Prostate gland (tissue), 2 donors: ENCODE measurements at regions not wholly inside any gene's neighbourhood (a gene's known extent, or its start where the extent isn't known, plus 50 kb on each side); places are given as distances from the start of the nearest gene placed in this dataset.

ENCODE experiments used
- DNase-seq: peaks from one replicate; pipeline ENCODE4 v3.0.0-alpha.2; 2019; ENCODE audit warnings: low spot score
- H3K27ac ChIP-seq, 2 donors: fragments of 200-600 bp; sonication (generic); 2 replicates each; pipeline ENCODE4 v1.5.1; 2017 to 2019
- H3K27me3 ChIP-seq: fragments of 200-600 bp; sonication (generic); replicated peaks from 2 replicates; pipeline ENCODE4 v1.5.1; 2019; ENCODE audit not compliant: insufficient read depth
- H3K36me3 ChIP-seq, 2 donors: fragments of 200-600 bp; sonication (generic); 1 replicate in 1 of 2; 2 replicates in 1 of 2; pipeline versions ENCODE4 v1.5.1 to v1.8.1; 2017 to 2019
- H3K4me1 ChIP-seq: fragments of 200-600 bp; sonication (generic); replicated peaks from 2 replicates; pipeline ENCODE4 v1.5.1; 2019
- H3K4me3 ChIP-seq, 2 donors: fragments of 200-600 bp; sonication (generic); 2 replicates each; pipeline ENCODE4 v1.5.1; 2017 to 2019
- H3K9me3 ChIP-seq: fragments of 200-600 bp; sonication (generic); 2 replicates; pipeline ENCODE4 v1.5.1; 2017
- POLR2A ChIP-seq: fragments of 450-650 bp; IDR thresholded peaks from one replicate; pipeline ENCODE4 v1.6.1; 2016; ENCODE audit warnings: antibody characterized with exemption, mild to moderate bottlenecking
- POLR2AphosphoS5 ChIP-seq: sonication (generic); formaldehyde crosslinking; IDR thresholded peaks from one replicate; pipeline ENCODE4 v1.6.1; 2017; ENCODE audit warnings: antibody characterized with exemption
- WGBS: methylation state at CpG from one replicate; pipeline ENCODE4 v1.1.5; 2018; 5-methylcytosine and 5-hydroxymethylcytosine counted together
- intact Hi-C: fragments of 100-400 bp; cut with DNase I; formaldehyde crosslinking; loops from one replicate; pipeline ENCODE4 v1.14.2; 2022
- TF ChIP-seq, protein P1 (sequence below), 4 experiments: fragments of 200-600 bp in 2 of 4; fragments of 450-650 bp in 2 of 4; sonication (generic) in 2 of 4; IDR thresholded peaks; 1 replicate in 3 of 4; 2 replicates in 1 of 4; pipeline ENCODE4 v1.5.1; 2016 to 2019; ENCODE audit warnings: antibody characterized with exemption in 4 of 4, mild to moderate bottlenecking in 2 of 4, moderate library complexity in 2 of 4

DNA sequence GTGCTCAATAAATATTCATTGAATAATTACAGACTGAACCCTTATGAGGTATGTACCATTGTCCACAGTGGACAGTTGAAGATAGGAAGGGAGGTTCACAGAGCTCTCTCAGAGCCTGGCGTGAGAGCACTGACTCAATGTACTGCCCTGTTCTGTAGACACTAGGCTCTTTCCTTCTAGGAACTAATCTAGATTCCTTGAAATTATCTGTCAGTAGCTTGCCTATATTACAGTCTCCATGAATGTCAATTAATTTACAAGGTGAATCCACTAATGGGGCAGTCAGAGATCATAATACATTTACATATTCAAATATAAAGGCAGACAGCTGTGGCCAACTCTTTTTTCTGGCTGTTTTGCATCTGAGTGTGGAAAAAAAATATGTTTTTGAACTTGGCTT lies 251.2 kb upstream of the SALL1 start:
- Histone ChIP-seq H3K4me1 (no peaks in the 10 kb centered on the region), H3K36me3 (no peaks in the 10 kb centered on the region), H3K4me3 (no peak overlapping the region), H3K27me3 (peaks cover 2% of the 10 kb centered on the region), H3K9me3 (no peaks in the 10 kb centered on the region), H3K27ac (no peak overlapping the region)
- intact Hi-C loops, result no loop called here
- DNase-seq, result no peak
- WGBS, result 95% methylated on average over 1 of the region's 1 CpG
- no peak for TF ChIP-seq POLR2AphosphoS5
- no peak for TF ChIP-seq POLR2A
- TF ChIP-seq, protein P1, sequence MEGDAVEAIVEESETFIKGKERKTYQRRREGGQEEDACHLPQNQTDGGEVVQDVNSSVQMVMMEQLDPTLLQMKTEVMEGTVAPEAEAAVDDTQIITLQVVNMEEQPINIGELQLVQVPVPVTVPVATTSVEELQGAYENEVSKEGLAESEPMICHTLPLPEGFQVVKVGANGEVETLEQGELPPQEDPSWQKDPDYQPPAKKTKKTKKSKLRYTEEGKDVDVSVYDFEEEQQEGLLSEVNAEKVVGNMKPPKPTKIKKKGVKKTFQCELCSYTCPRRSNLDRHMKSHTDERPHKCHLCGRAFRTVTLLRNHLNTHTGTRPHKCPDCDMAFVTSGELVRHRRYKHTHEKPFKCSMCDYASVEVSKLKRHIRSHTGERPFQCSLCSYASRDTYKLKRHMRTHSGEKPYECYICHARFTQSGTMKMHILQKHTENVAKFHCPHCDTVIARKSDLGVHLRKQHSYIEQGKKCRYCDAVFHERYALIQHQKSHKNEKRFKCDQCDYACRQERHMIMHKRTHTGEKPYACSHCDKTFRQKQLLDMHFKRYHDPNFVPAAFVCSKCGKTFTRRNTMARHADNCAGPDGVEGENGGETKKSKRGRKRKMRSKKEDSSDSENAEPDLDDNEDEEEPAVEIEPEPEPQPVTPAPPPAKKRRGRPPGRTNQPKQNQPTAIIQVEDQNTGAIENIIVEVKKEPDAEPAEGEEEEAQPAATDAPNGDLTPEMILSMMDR (IDR thresholded peaks at IDR 0.05), result no peak

GRCh38 chr16:51401673-51402072 lies 250.6 kb upstream of the SALL1 start:
- intact Hi-C loops, result no loop called here
- 97% methylated on average over 2 of the region's 2 CpGs for WGBS
- peaks cover 2% of the 10 kb centered on the region for H3K27me3 ChIP-seq
- H3K4me3 ChIP-seq, result no peak overlapping the region
- H3K27ac ChIP-seq, result no peak overlapping the region
- H3K36me3 ChIP-seq, result no peaks in the 10 kb centered on the region
- no peaks in the 10 kb centered on the region for H3K4me1 ChIP-seq
- DNase-seq, result no peak
- TF ChIP-seq POLR2AphosphoS5, result no peak
- TF ChIP-seq POLR2A, result no peak
- TF ChIP-seq, protein P1 (IDR thresholded peaks at IDR 0.05), result no peak
- H3K9me3 ChIP-seq, result no peaks in the 10 kb centered on the region

GRCh38 chr16:51399908-51400670 lies 249.0 kb upstream of the SALL1 start:
- no peaks in the 10 kb centered on the region for H3K9me3 ChIP-seq
- H3K36me3 ChIP-seq, result no peaks in the 10 kb centered on the region
- WGBS, result 91% methylated on average over 5 of the region's 5 CpGs
- H3K27me3 ChIP-seq, result peaks cover 2% of the 10 kb centered on the region
- no peaks in the 10 kb centered on the region for H3K4me1 ChIP-seq
- DNase-seq, result no peak
- H3K4me3 ChIP-seq, result no peak overlapping the region
- no peak overlapping the region for H3K27ac ChIP-seq
- intact Hi-C loops, result no loop called here
- TF ChIP-seq, protein P1 (IDR thresholded peaks at IDR 0.05), result no peak
- no peak for TF ChIP-seq POLR2AphosphoS5
- no peak for TF ChIP-seq POLR2A

GRCh38 chr16:51394421-51394820 lies 243.4 kb upstream of the SALL1 start:
- Histone ChIP-seq H3K4me1 (no peaks in the 10 kb centered on the region), H3K27ac (no peak overlapping the region), H3K27me3 (no peaks in the 10 kb centered on the region), H3K9me3 (no peaks in the 10 kb centered on the region), H3K4me3 (no peak overlapping the region), H3K36me3 (no peaks in the 10 kb centered on the region)
- intact Hi-C loops, result no loop called here
- TF ChIP-seq POLR2A, result no peak
- TF ChIP-seq, protein P1 (IDR thresholded peaks at IDR 0.05), result no peak
- TF ChIP-seq POLR2AphosphoS5, result no peak
- DNase-seq, result no peak

DNA sequence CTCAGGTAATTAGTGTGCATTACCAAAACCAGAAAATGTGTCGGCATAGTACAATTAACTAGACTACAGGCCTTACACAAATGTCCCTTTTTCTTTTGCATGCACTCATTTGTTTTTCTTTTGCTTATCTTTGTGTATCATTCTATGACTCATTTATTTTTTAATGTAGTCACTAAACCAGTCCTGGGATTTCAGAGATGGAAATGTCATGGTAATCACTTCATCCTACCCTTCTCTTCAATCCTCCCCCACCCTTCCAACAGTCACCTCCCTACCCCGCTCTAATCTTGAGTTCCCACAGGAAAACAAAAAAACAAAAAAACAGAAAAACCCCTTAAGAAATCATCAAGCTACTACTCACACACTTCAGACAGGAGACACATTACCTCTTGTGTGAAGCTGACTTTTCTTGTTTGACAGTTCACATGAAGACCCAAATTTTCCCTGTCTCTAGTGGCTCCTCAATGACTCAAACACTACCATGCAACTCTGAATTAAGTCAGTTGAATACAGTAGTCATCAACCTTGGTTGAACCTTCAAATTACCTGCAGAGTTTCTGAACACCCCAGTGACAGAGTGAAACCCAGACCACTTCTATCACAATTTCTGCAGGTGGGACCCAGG lies 242.4 kb upstream of the SALL1 start:
- TF ChIP-seq, protein P1 (IDR thresholded peaks at IDR 0.05), result no peak
- TF ChIP-seq POLR2AphosphoS5 (no peak), POLR2A (no peak)
- whole genome bisulfite sequencing, result 85% methylated on average over 2 of the region's 2 CpGs
- Histone ChIP-seq H3K36me3 (no peaks in the 10 kb centered on the region), H3K9me3 (no peaks in the 10 kb centered on the region), H3K4me3 (no peak overlapping the region), H3K27ac (no peak overlapping the region), H3K4me1 (no peaks in the 10 kb centered on the region), H3K27me3 (no peaks in the 10 kb centered on the region)
- no peak for DNase-seq
- intact Hi-C loops, result no loop called here
